Ovary (tissue), 7 donors: ENCODE measurements at regions not wholly inside any gene's neighbourhood (a gene's known extent, or its start where the extent isn't known, plus 50 kb on each side); places are given as distances from the start of the nearest gene placed in this dataset.

ENCODE experiments used
- DNase-seq, 5 donors: peaks; one replicate each; pipeline ENCODE4 v3.0.0-alpha.2; 2019 to 2020
- H3K27ac ChIP-seq, 2 donors: fragments of 200-600 bp; one replicate each; pipeline versions ENCODE4 v1.5.1 to v1.8.0; 2019 to 2022
- H3K27me3 ChIP-seq: fragments of 200-600 bp; one replicate; pipeline ENCODE4 v1.8.0; 2022
- H3K36me3 ChIP-seq: fragments of 200-600 bp; sonication (generic); one replicate; pipeline ENCODE4 v1.5.1; 2019
- H3K4me1 ChIP-seq: one replicate; pipeline ENCODE4 v1.8.1; 2013; ENCODE audit warnings: mild to moderate bottlenecking, moderate library complexity; ENCODE audit not compliant: insufficient read depth
- H3K4me3 ChIP-seq: fragments of 200-600 bp; sonication (generic); one replicate; pipeline ENCODE4 v1.5.1; 2017
- H3K9me3 ChIP-seq, 2 donors: fragments of 200-600 bp in 1 of 2; sonication (generic) in 1 of 2; one replicate each; pipeline versions ENCODE4 v1.5.1 to v1.8.1; 2013 to 2019; ENCODE audit warnings: mild to moderate bottlenecking in 1 of 2, moderate library complexity in 1 of 2
- EP300 ChIP-seq: sonication (generic); formaldehyde crosslinking; IDR thresholded peaks from one replicate; pipeline ENCODE4 v1.6.1; 2017; ENCODE audit warnings: antibody characterized with exemption
- POLR2A ChIP-seq: fragments of 450-650 bp; IDR thresholded peaks from one replicate; pipeline ENCODE4 v1.6.1; 2017; ENCODE audit warnings: antibody characterized with exemption, mild to moderate bottlenecking, moderate library complexity
- WGBS, 3 donors: extraction: QIAGEN DNeasy Blood & Tissue Kit in 1 of 3; methylation state at CpG; one replicate each; pipeline versions ENCODE4 v1.1.5 to v1.1.7; 2013 to 2017; 5-methylcytosine and 5-hydroxymethylcytosine counted together
- intact Hi-C, 4 donors: fragments of 100-400 bp; cut with DNase I; formaldehyde crosslinking; loops; one replicate each; pipeline versions ENCODE4 v1.11.0 to v1.15.1; 2022 to 2023
- TF ChIP-seq, protein P1 (sequence below), 3 donors: fragments of 450-650 bp in 2 of 3; fragments of 200-600 bp in 1 of 3; IDR thresholded peaks; one replicate each; pipeline versions ENCODE4 v1.5.1 to v1.8.0; 2016 to 2022; ENCODE audit warnings: antibody characterized with exemption in 3 of 3, mild to moderate bottlenecking in 1 of 3
- donor health status: DM: no; HTN: no; CAD: no; lungs with moderate emphysema.
- donor health status: DM: no; HTN: no; CAD: no.
- donor health status: Bipolar disorder and iron deficiency.
- donor health status: DM: no; HTN: no; CAD: no.
- donor health status: DM: yes; HTN: yes; CAD: no.

DNA sequence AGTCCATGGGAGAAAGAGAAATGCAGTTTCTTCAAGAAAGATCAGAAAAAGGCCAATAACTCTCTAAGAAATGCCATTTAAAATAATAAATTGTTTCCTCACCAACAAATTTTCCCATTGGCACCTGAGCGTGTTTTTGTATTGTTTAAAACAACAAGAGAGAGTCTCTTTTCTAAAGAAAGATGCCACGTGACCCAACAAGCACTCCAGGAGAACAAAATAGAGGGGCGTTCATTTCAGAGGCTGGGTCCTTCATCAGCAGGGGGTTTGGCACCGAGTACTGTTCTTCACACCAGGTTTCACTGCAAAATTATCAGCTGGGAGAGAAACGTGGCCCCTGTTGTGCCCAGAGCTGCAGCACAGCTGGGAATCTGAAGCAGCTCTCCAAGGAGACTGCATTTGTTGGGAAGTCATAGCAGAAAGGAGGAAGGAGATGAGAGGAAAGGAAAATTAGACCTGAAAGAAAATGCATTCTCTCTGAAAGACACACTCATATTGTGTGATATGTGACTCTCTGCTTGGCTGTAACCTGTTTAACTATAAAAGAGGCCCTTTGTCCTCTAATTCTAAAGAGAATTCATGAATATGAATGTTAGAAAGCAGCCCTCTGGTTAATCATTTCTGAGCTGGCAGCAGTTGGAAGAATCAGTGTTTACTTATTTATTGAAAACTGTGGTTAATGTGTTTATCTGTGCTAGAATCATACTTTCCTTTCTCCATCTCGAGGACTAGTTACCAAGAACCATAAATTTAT lies 205.3 kb upstream of the CDH20 start:
- H3K4me3 ChIP-seq: no peak overlapping the region
- TF ChIP-seq, protein P1, sequence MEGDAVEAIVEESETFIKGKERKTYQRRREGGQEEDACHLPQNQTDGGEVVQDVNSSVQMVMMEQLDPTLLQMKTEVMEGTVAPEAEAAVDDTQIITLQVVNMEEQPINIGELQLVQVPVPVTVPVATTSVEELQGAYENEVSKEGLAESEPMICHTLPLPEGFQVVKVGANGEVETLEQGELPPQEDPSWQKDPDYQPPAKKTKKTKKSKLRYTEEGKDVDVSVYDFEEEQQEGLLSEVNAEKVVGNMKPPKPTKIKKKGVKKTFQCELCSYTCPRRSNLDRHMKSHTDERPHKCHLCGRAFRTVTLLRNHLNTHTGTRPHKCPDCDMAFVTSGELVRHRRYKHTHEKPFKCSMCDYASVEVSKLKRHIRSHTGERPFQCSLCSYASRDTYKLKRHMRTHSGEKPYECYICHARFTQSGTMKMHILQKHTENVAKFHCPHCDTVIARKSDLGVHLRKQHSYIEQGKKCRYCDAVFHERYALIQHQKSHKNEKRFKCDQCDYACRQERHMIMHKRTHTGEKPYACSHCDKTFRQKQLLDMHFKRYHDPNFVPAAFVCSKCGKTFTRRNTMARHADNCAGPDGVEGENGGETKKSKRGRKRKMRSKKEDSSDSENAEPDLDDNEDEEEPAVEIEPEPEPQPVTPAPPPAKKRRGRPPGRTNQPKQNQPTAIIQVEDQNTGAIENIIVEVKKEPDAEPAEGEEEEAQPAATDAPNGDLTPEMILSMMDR (IDR thresholded peaks at IDR 0.05): no peak
- TF ChIP-seq EP300 (no peak), POLR2A (no peak)
- no peaks in the 10 kb centered on the region for H3K4me1 ChIP-seq
- H3K36me3 ChIP-seq: no peaks in the 10 kb centered on the region
- H3K27ac ChIP-seq: no peak overlapping the region
- intact Hi-C loops: no loop called here
- no peaks in the 10 kb centered on the region for H3K27me3 ChIP-seq
- 29 to 41% (median 38%) methylated on average over 6 of the region's 6 CpGs for WGBS, 3 donors
- H3K9me3 ChIP-seq: no peaks in the 10 kb centered on the region
- no peak for DNase-seq

DNA sequence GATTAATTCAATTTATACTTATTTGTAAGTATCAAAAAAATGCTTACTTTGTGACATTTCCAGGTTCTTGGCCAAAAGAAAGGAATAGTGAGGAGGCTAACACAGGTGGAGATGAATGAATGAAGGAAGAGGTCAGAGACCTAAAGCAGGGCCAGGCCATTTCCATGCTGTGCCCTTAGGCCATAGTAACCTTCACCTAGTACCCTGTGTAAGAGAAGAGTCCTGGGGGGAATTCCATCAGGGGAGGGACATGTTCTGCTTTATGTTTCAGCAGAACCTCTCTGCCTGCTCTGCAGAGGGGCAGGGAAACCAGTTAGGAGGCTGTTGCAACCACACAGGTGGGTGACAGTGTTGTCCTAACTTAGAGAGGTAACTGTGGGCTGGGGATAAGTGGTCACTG lies 204.2 kb upstream of the CDH20 start:
- Histone ChIP-seq H3K27me3 (no peaks in the 10 kb centered on the region), H3K36me3 (no peaks in the 10 kb centered on the region), H3K4me1 (no peaks in the 10 kb centered on the region), H3K4me3 (no peak overlapping the region), H3K9me3 (no peaks in the 10 kb centered on the region), H3K27ac (no peak overlapping the region)
- intact Hi-C loops: no loop called here
- no peak for DNase-seq
- TF ChIP-seq POLR2A (no peak), EP300 (no peak)
- TF ChIP-seq, protein P1 (IDR thresholded peaks at IDR 0.05): no peak

- Histone ChIP-seq H3K27me3 (no peaks in the 10 kb centered on the region), H3K36me3 (no peaks in the 10 kb centered on the region), H3K4me3 (no peak overlapping the region), H3K27ac (no peak overlapping the region), H3K9me3 (no peaks in the 10 kb centered on the region), H3K4me1 (no peaks in the 10 kb centered on the region)
- intact Hi-C loops: no loop called here
- TF ChIP-seq, protein P1 (IDR thresholded peaks at IDR 0.05): no peak
- TF ChIP-seq POLR2A (no peak), EP300 (no peak)
- no peak for DNase-seq
- WGBS, 3 donors: 86 to 93% (median 90%) methylated on average over 2 of the region's 2 CpGs
These were observed 201.2 kb upstream of the CDH20 start for GRCh38 chr18:61132031-61132430.

DNA sequence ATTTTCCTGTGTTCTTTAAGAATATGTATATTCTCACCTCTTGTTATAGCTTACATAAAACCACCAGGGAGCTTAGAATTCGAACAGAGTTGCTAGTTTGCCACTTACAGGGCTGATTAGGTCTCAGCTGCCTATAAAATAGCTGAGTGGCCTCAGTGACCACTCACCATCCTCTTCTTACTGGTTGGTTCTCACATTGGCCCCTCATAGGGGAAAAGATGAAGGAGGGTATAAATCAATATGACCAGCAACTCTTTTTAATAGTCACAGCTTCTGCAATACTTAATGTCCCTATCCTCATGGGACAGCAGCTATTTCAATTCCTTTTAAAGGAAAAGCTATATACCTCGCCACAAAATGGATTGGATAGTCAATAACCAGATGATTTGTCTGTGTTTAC lies 199.4 kb upstream of the CDH20 start:
- intact Hi-C loops: no loop called here
- no peaks in the 10 kb centered on the region for H3K9me3 ChIP-seq
- H3K27me3 ChIP-seq: no peaks in the 10 kb centered on the region
- H3K27ac ChIP-seq: no peak overlapping the region
- no peak overlapping the region for H3K4me3 ChIP-seq
- TF ChIP-seq, protein P1 (IDR thresholded peaks at IDR 0.05): no peak
- TF ChIP-seq EP300 (no peak), POLR2A (no peak)
- no peaks in the 10 kb centered on the region for H3K36me3 ChIP-seq
- 72 to 77% (median 75%) methylated on average over 2 of the region's 2 CpGs for WGBS, 3 donors
- DNase-seq: no peak
- H3K4me1 ChIP-seq: no peaks in the 10 kb centered on the region
